GM19351 (cell line): ENCODE measurements at regions not wholly inside any gene's neighbourhood (a gene's known extent, or its start where the extent isn't known, plus 50 kb on each side); places are given as distances from the start of the nearest gene placed in this dataset.

Source experiments
- ATAC-seq: cut with Tn5 transposase; IDR thresholded peaks from one replicate; pipeline ENCODE4 v1.9.1; 2021; ENCODE audit warnings: mild to moderate bottlenecking, moderate library complexity; ENCODE audit not compliant: unreplicated experiment

DNA sequence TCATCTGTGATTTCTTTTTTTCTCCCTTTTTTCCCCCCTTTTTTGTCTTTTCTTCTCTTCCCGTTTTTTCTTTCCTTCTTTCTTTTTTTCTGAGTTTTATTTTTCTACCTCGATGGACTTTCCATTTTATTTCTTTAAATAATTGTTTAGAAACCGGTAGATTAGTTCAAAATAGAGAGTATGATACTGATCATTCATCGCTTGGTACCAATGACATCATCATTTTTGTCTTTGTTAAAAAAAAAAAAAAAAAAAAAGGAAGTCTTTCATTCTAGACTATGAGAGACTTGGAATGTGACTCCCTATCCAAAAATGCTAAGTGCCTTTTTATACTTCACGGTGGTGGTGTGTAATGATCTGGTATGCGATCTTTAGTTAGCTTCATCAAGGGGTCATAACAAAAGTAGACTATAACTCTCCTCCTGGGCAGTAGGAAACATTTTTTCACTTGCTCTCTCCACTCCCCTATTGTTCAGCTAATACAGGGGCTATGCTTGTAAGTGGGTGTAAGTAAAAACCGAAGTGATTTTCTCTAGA lies 1517.5 kb upstream of the ZEB2 start:
- ATAC-seq: no peak

DNA sequence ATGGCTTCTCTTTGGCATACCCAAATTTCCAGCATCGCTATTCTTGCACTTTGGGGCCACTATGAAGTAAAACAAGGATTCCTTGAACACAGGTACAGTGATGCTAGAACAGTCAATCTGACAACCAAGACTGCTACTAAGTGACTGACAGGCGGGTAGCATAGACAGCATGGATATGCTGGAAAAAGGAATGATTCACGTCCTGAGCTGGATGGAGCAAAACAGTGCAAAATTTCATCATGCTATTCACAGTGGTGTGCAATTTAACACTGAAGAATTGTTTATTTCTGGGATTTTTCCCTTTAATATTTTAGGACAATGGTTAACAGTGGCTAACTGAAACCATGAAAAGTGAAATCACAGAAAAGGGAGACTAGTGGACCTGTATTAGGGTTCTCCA lies 1511.2 kb upstream of the ZEB2 start:
- ATAC-seq: no peak

DNA sequence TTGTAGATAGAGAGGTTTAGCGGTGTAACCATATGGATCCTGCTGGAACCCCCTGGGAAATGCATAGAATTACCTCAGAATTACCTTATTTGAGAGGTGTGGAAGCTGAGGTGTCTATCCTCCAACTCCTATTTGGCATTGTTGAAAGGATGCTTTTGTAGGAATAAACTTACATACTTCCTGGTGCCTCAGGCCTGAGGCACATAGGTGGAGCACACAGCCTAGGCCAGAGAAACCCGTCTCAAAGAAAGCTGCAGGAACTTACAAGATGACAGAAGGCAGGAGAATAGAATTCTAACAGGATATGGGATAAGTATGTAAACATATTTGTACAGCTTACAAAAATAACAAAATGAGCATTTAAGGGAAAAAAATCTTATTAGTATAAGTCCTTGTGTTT lies 1507.2 kb upstream of the ZEB2 start:
- no peak for ATAC-seq

DNA sequence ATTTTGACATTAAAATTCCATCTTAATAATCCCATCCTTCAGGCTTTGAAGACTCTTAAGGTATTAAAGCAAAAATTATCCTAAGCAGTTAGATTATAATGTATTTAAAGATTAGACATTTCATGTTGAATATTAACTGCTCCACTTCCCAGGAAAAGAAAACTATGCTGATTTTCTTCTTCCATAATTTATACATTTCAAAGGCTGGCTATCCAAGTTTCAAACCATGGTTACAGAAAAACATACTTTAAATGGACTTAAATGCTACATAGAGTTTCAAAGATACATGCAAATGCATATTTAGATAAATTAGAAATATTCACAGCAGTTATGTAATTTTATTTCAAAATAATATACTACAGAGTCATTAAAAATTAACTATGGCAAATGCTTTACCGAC lies 1505.6 kb upstream of the ZEB2 start:
- no peak for ATAC-seq

DNA sequence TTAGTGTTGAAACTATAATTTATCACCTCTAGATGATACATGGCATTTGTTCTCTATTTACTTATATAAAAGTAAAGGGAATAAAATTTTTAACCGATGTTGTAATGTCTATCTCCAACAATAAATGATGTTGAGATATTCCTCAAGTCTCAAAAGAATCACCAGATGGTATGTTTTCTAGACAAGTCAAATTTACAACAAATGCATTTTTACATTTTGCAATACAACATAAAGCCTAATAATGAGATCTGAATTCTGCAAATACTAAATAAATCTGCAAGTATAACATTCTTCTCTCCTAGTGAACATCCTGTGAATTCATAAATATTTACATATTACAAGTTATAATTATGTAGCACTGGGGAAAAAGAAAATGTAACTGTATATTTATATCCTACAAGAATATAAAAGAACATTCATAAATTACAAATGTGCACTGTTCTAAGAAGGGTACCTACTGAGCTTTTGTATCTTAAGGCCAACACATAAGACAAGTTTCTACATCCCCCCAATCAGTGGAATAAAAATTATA lies 1504.4 kb upstream of the ZEB2 start:
- ATAC-seq: no peak

DNA sequence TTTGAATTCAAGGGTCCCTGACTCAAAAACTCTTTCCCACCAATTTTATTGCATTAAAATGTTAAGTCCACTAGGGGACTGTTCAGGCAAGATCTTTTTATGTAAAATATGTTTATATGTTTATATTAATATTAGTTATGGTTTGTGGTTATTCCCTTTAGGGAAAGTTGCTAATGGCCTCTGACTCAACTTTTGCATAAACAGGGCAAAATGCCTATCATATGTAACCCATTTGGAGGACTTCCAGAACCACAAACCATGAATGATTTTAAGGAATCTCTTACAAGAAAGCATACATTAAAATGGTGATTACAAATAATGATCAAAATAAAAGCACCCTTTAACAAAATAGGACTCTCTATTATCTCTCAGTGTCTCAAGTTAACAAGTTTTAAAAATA lies 1484.5 kb upstream of the ZEB2 start:
- ATAC-seq: no peak

DNA sequence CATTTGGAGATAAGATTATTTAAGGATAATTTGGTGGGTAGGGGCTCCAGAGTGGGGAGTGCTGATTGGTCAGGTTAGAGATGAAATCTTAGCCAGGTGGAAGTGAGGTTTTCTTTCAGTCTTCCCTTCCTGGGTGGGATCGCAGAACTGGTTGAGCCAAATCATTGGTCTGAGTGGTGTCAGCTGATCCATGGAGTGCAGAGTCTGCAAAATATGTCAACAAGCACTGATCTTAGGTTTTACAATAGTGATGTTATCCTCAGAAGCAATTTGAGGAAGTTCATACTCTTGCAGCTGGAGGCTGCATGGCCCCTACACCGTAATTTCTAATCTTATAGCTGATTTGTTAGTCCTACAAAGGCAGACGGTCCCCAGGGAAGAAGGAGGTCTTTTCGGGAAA lies 1483.4 kb upstream of the ZEB2 start:
- ATAC-seq: no peak

DNA sequence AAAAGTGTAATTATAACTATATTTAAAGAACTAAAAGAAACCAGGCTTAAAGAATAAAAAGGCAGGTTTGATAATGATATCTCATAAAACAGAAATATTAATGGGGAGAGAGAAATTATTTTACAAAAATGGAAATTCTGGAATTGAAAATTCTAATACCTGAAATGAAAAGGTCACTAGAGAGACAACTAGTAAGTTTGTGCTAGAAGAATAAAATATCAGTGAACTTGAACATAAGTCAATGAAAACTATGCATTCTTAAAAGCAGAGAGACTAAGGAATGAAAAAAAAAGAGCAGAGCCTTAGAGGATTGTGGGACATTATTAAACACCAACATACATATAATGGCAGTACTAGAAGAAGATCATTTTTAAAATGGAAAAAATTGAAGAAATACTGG lies 1475.0 kb upstream of the ZEB2 start:
- ATAC-seq: no peak

DNA sequence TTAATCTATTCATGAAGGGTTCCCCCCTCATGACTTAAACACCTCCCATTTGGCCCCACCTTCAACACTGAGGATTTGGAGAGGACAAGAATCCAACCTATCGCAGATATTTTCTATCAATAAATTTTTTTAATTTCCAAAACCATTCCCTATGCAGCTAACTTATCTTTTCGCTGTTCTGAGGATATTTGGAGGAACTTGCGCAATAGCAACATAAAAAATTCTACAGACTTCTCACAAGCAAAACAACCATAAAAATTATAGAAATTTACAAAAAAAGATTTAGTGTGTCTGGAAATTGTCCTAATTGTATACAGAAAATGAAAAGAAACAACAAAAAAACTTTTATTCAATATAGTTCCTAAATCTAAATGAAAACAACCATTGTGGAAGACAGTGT lies 1472.7 kb upstream of the ZEB2 start:
- no peak for ATAC-seq

DNA sequence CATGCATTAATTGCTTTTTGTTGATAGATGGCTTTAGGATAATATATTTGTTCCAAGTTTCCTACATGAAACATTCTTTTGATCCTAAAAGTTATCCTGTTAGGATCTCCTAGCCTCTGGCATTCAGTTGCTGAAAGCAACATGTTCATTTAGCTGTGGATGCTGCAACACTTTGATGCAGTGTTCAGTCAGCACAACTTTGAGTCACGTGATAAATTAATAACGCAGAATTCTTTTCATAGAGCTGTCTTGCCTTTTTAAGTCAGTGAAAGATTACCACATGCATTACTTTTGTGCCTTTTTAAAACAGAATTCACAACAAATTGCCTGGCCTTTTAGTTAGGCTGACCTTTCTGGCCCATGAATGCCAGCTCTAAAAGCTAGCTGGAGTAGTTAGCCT lies 1467.9 kb upstream of the ZEB2 start:
- ATAC-seq: no peak

DNA sequence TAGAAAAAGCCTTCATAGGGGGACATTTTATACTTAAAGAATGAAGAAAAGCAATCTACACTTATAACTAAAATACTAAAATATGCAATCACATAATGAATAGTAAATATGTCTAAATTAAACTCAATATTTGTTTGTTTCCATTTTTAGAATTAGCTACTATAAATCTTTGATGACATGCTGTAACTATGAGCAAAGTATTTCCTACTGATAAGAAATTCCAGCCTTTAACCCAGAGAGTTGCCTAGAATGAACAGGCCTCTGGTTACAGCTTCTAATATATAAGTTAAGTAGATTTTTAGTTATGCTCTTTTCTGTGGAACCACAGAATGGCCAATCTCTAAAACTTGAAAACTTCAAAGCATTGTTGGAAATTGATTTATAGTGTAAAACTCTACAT lies 1465.6 kb upstream of the ZEB2 start:
- no peak for ATAC-seq

DNA sequence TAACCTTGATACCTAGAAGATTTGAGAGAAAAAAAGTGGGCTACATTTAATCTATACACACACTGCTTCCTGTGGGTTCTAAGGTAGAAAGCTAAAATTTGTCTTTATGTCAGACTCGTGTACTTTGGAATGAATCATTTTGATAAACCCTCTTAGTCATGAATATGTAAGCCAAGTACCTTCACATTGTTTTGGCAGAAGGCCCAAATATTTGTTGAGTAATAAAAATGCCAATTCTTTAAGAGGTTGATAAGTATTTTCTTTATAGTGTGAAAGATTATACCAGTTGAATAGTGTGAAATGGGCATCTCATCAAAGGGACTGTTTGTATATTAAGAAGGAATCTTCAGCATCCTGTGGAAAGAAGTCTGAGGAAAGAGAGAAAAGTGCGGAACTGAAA lies 1464.7 kb upstream of the ZEB2 start:
- ATAC-seq: no peak

DNA sequence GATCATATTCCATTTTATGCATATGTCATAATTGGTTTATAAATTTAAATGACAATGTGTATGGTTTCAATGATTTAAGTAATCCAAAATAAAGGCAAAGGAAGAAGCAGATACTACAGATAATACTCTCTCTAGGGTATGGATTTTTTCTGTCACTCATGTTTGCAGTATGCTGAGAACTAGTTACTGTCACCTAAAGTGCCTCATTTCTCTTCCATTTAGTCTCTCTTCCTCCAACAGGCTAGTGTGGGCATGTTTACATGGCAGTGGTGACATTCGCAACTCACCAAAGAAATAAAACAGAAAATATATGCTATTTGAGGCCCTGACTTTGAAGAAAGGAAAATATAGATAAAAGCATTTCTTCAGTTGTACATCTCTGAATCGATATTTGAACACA lies 1460.4 kb upstream of the ZEB2 start:
- no peak for ATAC-seq

DNA sequence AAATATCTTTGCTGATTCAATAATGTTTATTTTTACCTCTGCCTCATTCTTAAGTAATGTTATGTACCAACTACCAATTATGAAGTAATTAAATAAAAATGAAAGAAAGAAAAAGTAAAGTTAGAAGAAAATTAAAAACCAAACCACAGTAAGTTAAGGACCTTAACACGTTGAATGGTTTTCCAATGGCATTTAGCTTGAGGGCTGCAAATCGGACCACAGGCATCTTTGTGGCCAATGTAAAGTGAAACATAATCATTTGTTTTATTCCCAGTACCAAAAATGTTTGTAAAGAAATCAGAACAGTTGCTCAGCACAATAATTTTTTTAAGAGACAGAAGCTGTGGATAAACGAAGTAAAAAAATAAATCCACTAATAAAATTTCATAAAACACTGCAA lies 1455.5 kb upstream of the ZEB2 start:
- ATAC-seq: no peak

DNA sequence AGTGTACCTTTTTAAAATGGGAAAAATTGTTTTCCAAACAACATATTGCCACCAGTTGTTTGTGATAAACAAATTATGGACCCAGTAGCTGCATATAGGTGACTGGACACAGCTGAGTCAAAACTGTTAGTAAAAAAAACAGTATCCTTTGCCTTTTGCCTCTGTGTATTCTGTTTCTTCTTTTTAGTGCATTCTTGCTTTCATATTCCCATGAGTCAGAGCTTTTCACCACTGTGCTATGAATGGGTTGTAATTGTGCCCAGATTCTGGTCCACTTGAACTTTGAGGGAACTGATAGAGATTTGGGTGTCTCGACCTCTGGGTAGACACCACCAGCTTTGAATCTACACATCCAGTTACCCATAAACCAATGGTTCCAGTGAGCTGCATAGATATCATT lies 1441.9 kb upstream of the ZEB2 start:
- no peak for ATAC-seq

DNA sequence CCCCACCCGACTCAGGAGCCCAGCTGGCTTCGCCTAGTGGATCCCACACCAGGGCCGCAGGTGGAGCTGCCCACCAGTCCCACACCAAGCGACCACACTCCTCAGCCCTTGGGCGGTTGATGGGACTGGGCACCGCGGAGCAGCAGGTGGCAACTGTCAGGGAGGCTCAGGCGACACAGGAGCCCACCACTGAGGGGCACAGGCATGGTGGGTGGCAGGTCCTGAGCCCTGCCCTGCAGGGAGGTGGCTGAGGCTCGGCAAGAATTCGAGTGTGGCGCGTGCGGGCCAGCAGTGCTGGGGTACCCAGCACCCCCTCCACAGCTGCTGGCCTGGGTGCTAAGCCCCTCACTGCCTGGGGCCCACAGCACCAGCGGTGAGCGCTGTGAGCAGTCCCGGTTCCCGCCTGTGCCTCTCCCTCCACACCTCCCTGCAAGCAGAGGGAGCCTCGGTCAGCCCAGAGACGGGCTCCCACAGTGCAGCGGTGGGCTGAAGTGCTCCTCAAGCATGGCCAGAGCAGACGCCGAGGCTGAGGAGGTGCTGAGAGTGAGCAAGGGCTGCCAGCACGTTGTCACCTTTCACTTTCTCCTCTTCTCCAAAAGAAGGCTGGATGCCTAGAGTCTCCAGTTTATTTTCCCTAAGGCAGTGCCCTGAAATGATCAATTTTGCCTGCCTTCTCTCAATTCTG lies 1440.7 kb upstream of the ZEB2 start:
- no peak for ATAC-seq

DNA sequence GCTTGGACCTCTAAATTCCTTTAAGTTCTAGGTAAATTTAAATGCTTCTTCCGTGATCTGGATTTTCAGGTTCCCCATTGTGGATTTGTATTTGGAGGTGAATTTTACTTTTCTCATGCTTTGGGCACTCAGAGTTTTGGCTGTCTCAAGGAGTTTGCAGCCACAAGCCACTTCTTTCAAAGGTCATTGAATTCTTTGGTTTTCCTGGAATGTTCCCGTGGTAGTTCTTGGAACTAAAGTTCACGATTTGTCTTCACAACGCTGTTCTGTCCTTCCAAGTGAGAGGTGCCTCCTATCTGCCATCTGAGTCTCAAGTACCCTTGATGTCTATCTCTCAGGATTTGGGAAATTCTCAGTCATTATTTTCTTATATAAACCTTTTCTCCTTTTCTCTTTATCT lies 1438.7 kb upstream of the ZEB2 start:
- ATAC-seq: no peak

DNA sequence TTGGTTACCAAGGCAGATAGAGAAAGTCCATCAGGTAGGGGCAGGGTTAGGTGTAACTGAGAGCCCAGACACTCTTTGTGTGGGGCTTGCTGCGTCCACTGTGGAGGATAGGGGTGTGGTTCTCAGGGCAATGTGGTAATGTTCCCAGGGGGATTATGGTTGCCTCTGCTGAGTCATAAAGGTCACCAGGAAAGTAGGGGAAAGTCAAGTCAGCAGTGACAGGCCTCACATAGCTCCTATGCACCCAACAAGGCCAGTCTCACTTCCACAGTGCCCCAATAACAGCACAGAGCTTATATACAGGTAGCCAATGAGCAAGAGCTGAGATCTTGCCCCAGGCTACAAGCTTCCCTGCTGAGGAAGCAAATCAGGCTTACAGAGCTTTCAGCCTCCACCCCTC lies 1438.0 kb upstream of the ZEB2 start:
- ATAC-seq: peak; percentile 64

DNA sequence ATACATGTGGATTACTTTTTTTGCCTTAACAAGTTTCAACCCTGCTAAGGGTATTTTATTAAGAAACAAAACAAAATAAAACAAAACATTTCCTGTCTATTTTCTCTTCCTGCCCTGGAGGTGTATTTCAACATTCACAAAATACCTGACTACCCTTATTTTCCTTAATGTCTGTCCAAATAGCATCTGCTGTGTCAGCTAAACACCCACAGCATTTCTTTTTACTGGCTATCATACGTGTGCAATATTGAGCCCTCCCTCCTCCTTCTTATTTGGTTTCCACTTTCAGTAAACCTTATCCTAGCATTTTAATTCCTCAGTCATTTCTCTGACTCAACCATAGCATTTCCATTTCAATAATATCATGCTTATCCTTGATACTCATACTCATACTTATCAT lies 1420.0 kb upstream of the ZEB2 start:
- ATAC-seq: no peak

DNA sequence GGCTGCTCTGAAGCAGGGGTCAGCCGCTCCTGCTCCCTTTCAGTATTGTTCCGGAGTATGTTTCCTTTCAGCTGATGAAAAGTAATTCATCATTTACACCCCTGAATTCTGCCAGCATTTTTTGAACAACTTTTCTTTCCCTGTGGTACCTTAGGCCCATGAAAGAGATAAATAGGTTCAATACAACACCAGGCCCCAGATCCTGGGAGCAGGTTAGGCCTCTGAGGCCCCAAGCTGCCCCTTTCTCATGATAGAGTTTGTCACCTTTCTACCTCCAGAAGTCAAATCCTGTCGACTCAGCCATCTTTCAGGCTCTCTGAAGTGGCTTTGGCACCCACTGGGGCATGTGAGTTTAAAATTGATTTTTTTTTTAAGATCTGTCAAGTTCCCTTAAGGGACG lies 1415.1 kb upstream of the ZEB2 start:
- ATAC-seq: no peak

DNA sequence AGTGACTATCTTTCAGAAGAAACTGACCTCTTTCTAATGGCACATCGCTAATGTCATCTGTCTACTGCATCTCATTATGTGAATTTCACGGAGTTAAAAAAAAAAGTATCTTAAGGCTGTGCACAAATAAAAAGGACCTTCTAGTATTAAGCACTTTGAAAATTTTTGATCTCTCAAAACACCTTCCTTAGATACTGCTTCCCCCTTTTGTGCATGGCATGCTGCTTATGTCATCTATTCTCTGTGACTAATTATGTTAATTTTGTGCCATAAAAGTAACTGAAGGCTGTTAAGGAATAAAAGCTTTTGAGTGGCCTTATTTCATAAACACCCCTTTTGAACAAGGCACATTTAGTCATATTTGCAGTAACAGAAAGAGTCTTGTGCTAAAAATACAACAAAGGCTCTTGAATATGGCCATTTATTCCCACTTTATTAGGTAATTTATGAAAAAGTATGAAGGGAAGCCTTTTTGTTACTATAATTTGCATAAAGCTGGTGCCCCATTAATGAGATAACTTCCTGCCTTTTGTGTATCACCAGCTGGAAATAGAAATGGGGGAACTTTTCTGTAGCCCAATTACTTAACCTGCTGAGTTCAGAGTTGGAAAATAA lies 1412.0 kb upstream of the ZEB2 start:
- no peak for ATAC-seq

DNA sequence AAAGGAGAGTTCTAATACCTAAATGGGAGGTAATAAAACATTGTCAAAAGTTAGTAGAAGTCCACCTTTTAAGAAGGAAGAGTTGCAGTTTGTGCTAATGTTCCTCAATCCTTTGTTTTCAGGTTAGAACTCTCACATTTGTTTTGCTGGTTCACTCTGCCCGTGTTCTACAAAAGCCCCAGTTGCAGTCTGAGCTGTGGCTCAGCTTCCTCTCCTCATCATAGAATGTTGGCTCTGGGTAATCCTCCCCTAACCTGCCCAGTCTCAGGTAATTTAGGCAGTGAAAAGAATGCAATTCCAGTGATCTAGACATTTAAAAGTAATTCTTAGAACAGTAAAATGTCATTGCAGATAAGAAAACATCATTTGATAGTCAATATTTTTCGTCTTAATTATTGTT lies 1410.4 kb upstream of the ZEB2 start:
- ATAC-seq: no peak
